DND-41 (cell line): ENCODE measurements at regions not wholly inside any gene's neighbourhood (a gene's known extent, or its start where the extent isn't known, plus 50 kb on each side); places are given as distances from the start of the nearest gene placed in this dataset.

Experiments used
- EZH2 ChIP-seq: IDR thresholded peaks from 3 replicates; pipeline ENCODE4 v1.6.1; 2012; ENCODE audit warnings: borderline replicate concordance, low read depth, mild to moderate bottlenecking, moderate library complexity, low read length, inconsistent platforms; ENCODE audit not compliant: severe bottlenecking
- TF ChIP-seq, protein P1 (sequence below): IDR thresholded peaks from 2 replicates; pipeline ENCODE4 v1.5.1; 2012; ENCODE audit warnings: borderline replicate concordance, low read length, moderate library complexity, mild to moderate bottlenecking; ENCODE audit not compliant: poor library complexity, severe bottlenecking; ENCODE audit errors: extremely low read depth

- TF ChIP-seq, protein P1, sequence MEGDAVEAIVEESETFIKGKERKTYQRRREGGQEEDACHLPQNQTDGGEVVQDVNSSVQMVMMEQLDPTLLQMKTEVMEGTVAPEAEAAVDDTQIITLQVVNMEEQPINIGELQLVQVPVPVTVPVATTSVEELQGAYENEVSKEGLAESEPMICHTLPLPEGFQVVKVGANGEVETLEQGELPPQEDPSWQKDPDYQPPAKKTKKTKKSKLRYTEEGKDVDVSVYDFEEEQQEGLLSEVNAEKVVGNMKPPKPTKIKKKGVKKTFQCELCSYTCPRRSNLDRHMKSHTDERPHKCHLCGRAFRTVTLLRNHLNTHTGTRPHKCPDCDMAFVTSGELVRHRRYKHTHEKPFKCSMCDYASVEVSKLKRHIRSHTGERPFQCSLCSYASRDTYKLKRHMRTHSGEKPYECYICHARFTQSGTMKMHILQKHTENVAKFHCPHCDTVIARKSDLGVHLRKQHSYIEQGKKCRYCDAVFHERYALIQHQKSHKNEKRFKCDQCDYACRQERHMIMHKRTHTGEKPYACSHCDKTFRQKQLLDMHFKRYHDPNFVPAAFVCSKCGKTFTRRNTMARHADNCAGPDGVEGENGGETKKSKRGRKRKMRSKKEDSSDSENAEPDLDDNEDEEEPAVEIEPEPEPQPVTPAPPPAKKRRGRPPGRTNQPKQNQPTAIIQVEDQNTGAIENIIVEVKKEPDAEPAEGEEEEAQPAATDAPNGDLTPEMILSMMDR: no peak
- no peak for TF ChIP-seq EZH2
These were observed 261.3 kb upstream of the ANKH start for GRCh38 chr5:15132816-15133405.
